ENCODE measurements at regions not wholly inside any gene's neighbourhood (a gene's known extent, or its start where the extent isn't known, plus 50 kb on each side); places are given as distances from the start of the nearest gene placed in this dataset.

DNA sequence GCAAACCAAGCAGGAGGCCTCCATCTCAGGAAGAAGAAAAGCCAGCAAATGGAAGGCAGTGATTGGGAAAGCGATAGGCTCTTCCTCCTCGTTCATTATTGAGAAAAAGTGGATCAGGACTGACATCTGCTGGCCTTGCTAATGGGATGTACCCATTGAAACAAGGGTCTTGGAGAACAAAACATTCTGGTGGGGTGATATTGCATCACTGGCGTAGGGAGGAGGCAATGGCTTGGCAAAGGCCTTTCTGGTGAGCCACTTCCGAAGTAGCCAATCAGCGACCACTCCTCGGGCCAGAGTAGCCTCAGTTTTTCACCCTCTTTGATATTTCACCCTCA is 86.7 kb upstream of the NFIB start:
- TF ChIP-seq, protein P1, sequence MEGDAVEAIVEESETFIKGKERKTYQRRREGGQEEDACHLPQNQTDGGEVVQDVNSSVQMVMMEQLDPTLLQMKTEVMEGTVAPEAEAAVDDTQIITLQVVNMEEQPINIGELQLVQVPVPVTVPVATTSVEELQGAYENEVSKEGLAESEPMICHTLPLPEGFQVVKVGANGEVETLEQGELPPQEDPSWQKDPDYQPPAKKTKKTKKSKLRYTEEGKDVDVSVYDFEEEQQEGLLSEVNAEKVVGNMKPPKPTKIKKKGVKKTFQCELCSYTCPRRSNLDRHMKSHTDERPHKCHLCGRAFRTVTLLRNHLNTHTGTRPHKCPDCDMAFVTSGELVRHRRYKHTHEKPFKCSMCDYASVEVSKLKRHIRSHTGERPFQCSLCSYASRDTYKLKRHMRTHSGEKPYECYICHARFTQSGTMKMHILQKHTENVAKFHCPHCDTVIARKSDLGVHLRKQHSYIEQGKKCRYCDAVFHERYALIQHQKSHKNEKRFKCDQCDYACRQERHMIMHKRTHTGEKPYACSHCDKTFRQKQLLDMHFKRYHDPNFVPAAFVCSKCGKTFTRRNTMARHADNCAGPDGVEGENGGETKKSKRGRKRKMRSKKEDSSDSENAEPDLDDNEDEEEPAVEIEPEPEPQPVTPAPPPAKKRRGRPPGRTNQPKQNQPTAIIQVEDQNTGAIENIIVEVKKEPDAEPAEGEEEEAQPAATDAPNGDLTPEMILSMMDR (conservative IDR thresholded peaks at IDR 0.05; ENCODE audit: low read depth, low read length): peak; percentile 50
- no peak for TF ChIP-seq EZH2 (IDR thresholded peaks at IDR 0.05; ENCODE audit: borderline replicate concordance, low read depth, low read length, poor library complexity, severe bottlenecking)
